ENCODE measurements at regions not wholly inside any gene's neighbourhood (a gene's known extent, or its start where the extent isn't known, plus 50 kb on each side); places are given as distances from the start of the nearest gene placed in this dataset.
A peak's percentile ranks its signal among the peaks of the same experiment; 100 is the strongest.

DNA sequence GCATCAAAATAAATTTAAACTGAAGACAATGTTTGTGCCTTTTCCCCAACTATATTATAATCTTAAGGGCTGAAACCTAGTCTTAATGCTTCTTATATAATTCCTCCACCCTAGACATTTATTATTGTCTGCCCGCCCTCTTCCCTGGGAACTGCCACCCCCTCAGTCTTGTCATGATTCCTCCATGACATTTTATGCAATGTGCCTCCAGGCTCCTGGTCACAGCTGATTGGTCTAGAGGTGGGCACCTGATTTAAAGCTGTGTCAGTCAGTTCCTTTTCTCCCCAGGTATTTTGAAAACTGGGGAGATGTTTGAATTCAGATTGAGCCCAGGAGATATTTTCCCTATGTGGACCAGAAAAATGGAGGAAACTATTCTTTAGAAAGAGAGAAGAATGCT lies 401.4 kb downstream of the PCNX1 start:
- Histone ChIP-seq H2AFZ (ENCODE audit: low read depth, low read length) (no peak overlapping the region), H3K9me3 (ENCODE audit: insufficient read depth, low read length, severe bottlenecking) (no peaks in the 10 kb centered on the region), H3K4me2 (ENCODE audit: insufficient read depth, low read length) (no peak overlapping the region), H3K36me3 (ENCODE audit: insufficient read depth, low read length) (no peaks in the 10 kb centered on the region), H3K27me3 (ENCODE audit: insufficient read depth, low read length, poor library complexity) (no peaks in the 10 kb centered on the region), H3K27ac (ENCODE audit: low read length) (no peak overlapping the region), H3K79me2 (ENCODE audit: insufficient read depth, low read length) (no peaks in the 10 kb centered on the region), H3K4me1 (ENCODE audit: insufficient read depth, low read length) (no peaks in the 10 kb centered on the region), H3K9ac (ENCODE audit: low read depth, low read length) (no peak overlapping the region), H4K20me1 (ENCODE audit: insufficient read depth, low read length) (no peaks in the 10 kb centered on the region), H3K4me3 (ENCODE audit: low read depth in 1 of 2, low read length in 2 of 2) (no peak overlapping the region)
- ATAC-seq (ENCODE audit: insufficient read depth, low read depth) (no peak), DNase-seq (no peak)
- TF ChIP-seq, protein P1, sequence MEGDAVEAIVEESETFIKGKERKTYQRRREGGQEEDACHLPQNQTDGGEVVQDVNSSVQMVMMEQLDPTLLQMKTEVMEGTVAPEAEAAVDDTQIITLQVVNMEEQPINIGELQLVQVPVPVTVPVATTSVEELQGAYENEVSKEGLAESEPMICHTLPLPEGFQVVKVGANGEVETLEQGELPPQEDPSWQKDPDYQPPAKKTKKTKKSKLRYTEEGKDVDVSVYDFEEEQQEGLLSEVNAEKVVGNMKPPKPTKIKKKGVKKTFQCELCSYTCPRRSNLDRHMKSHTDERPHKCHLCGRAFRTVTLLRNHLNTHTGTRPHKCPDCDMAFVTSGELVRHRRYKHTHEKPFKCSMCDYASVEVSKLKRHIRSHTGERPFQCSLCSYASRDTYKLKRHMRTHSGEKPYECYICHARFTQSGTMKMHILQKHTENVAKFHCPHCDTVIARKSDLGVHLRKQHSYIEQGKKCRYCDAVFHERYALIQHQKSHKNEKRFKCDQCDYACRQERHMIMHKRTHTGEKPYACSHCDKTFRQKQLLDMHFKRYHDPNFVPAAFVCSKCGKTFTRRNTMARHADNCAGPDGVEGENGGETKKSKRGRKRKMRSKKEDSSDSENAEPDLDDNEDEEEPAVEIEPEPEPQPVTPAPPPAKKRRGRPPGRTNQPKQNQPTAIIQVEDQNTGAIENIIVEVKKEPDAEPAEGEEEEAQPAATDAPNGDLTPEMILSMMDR (IDR thresholded peaks at IDR 0.05; ENCODE audit: borderline replicate concordance, extremely low read depth, low read length, poor library complexity, severe bottlenecking), result no peak
- no peak for TF ChIP-seq EZH2 (IDR thresholded peaks at IDR 0.05; ENCODE audit: borderline replicate concordance, low read depth, low read length, severe bottlenecking)

DNA sequence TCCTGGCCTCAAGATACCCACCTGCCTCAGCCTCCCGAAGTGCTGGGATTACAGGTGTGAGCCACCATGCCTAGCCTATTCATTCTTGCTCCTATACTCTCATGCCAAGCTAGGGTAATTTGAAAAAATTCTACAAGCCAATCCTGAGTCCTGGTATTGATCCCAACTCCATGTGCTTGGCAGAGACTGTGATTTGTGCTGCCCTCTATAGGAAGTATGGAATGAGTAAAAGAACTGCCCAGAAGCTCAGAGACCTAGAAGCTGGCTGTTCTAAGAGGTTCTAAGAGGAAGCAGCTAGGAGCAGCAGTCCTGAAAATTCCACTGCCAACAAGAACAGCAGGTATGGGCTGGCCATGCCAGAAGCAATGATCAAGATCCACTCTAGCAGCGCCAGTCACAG lies 402.5 kb downstream of the PCNX1 start:
- Histone ChIP-seq H3K9ac (ENCODE audit: low read depth, low read length) (no peak overlapping the region), H3K4me1 (ENCODE audit: insufficient read depth, low read length) (no peaks in the 10 kb centered on the region), H4K20me1 (ENCODE audit: insufficient read depth, low read length) (no peaks in the 10 kb centered on the region), H3K27me3 (ENCODE audit: insufficient read depth, low read length, poor library complexity) (no peaks in the 10 kb centered on the region), H2AFZ (ENCODE audit: low read depth, low read length) (no peak overlapping the region), H3K79me2 (ENCODE audit: insufficient read depth, low read length) (no peaks in the 10 kb centered on the region), H3K4me3 (ENCODE audit: low read depth in 1 of 2, low read length in 2 of 2) (no peak overlapping the region), H3K4me2 (ENCODE audit: insufficient read depth, low read length) (no peak overlapping the region), H3K9me3 (ENCODE audit: insufficient read depth, low read length, severe bottlenecking) (no peaks in the 10 kb centered on the region), H3K36me3 (ENCODE audit: insufficient read depth, low read length) (no peaks in the 10 kb centered on the region), H3K27ac (ENCODE audit: low read length) (no peak overlapping the region)
- no peak for ATAC-seq (ENCODE audit: insufficient read depth, low read depth)
- TF ChIP-seq EZH2 (IDR thresholded peaks at IDR 0.05; ENCODE audit: borderline replicate concordance, low read depth, low read length, severe bottlenecking), result no peak
- TF ChIP-seq, protein P1 (IDR thresholded peaks at IDR 0.05; ENCODE audit: borderline replicate concordance, extremely low read depth, low read length, poor library complexity, severe bottlenecking), result no peak
- no peak for DNase-seq

DNA sequence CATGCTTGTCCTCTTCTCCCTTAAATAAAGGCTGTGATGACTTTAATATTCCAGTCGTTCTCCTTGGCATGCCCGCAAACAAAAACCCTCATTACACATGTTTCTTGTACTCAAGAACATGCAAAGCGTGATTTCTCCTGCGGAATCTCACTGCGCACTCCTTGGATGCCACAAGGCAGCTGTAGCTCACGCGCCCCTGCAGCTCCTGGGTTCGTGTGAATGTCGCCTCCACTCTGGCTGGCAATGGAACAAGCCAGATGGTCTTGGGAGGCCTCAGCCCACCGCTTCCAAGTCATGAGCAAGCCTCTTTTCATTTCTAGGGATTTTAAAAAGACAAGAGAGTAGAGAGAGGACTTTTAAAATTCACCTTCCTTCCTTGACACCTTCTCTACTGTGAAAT lies 403.8 kb downstream of the PCNX1 start:
- Histone ChIP-seq H3K79me2 (ENCODE audit: insufficient read depth, low read length) (no peaks in the 10 kb centered on the region), H3K4me1 (ENCODE audit: insufficient read depth, low read length) (no peaks in the 10 kb centered on the region), H3K9me3 (ENCODE audit: insufficient read depth, low read length, severe bottlenecking) (no peaks in the 10 kb centered on the region), H3K27ac (ENCODE audit: low read length) (no peak overlapping the region), H3K36me3 (ENCODE audit: insufficient read depth, low read length) (no peaks in the 10 kb centered on the region), H3K27me3 (ENCODE audit: insufficient read depth, low read length, poor library complexity) (no peaks in the 10 kb centered on the region), H3K4me2 (ENCODE audit: insufficient read depth, low read length) (no peak overlapping the region), H4K20me1 (ENCODE audit: insufficient read depth, low read length) (no peaks in the 10 kb centered on the region), H2AFZ (ENCODE audit: low read depth, low read length) (no peak overlapping the region), H3K4me3 (ENCODE audit: low read depth in 1 of 2, low read length in 2 of 2) (no peak overlapping the region), H3K9ac (ENCODE audit: low read depth, low read length) (no peak overlapping the region)
- DNase-seq (no peak), ATAC-seq (ENCODE audit: insufficient read depth, low read depth) (no peak)
- TF ChIP-seq EZH2 (IDR thresholded peaks at IDR 0.05; ENCODE audit: borderline replicate concordance, low read depth, low read length, severe bottlenecking), result no peak
- TF ChIP-seq, protein P1 (IDR thresholded peaks at IDR 0.05; ENCODE audit: borderline replicate concordance, extremely low read depth, low read length, poor library complexity, severe bottlenecking), result no peak

DNA sequence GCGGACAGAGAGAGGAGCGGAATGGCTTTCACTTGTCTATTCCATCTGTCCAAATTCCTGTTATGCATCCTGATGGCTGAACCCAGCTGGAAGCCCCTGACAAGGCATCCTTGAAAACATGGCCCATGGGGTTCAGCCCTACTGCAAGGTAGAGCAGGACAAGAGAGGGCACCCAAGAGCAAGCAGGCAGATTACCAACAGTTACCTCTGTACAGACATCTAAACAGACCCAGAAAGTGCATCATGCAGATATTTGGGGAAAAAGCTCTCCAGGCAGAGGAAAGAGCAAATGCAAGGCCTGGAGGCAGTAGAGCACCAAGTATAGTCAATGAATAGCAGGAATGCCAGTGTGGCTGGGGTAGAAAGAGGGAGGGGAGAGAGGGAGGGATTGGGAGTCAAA lies 407.5 kb downstream of the PCNX1 start:
- no peaks in the 10 kb centered on the region for H3K27me3 ChIP-seq (ENCODE audit: insufficient read depth, low read length, poor library complexity)
- H3K79me2 ChIP-seq (ENCODE audit: insufficient read depth, low read length), result no peaks in the 10 kb centered on the region
- ATAC-seq (ENCODE audit: insufficient read depth, low read depth), result no peak
- H3K27ac ChIP-seq (ENCODE audit: low read length), result no peak overlapping the region
- no peaks in the 10 kb centered on the region for H4K20me1 ChIP-seq (ENCODE audit: insufficient read depth, low read length)
- no peak overlapping the region for H3K9ac ChIP-seq (ENCODE audit: low read depth, low read length)
- H2AFZ ChIP-seq (ENCODE audit: low read depth, low read length), result no peak overlapping the region
- DNase-seq, result no peak
- peaks cover 7% of the 10 kb centered on the region for H3K4me1 ChIP-seq (ENCODE audit: insufficient read depth, low read length)
- H3K36me3 ChIP-seq (ENCODE audit: insufficient read depth, low read length), result no peaks in the 10 kb centered on the region
- H3K4me2 ChIP-seq (ENCODE audit: insufficient read depth, low read length), result no peak overlapping the region
- no peaks in the 10 kb centered on the region for H3K9me3 ChIP-seq (ENCODE audit: insufficient read depth, low read length, severe bottlenecking)
- no peak overlapping the region for H3K4me3 ChIP-seq (ENCODE audit: low read depth in 1 of 2, low read length in 2 of 2)
- TF ChIP-seq, protein P1 (IDR thresholded peaks at IDR 0.05; ENCODE audit: borderline replicate concordance, extremely low read depth, low read length, poor library complexity, severe bottlenecking), result peak; percentile 8
- TF ChIP-seq EZH2 (IDR thresholded peaks at IDR 0.05; ENCODE audit: borderline replicate concordance, low read depth, low read length, severe bottlenecking), result no peak

Measured in DND-41 (cell line).